Gastroesophageal sphincter (tissue), 4 donors: ENCODE measurements at regions not wholly inside any gene's neighbourhood (a gene's known extent, or its start where the extent isn't known, plus 50 kb on each side); places are given as distances from the start of the nearest gene placed in this dataset.

Experiments used
- ATAC-seq: fragments of 150-250 bp; one replicate; pipeline ENCODE4 v1.9.1; 2016; ENCODE audit warnings: mild to moderate bottlenecking, moderate library complexity
- H3K27ac ChIP-seq, 4 donors: fragments of 200-600 bp; sonication (generic) in 3 of 4; 1 replicate in 3 of 4; 2 replicates in 1 of 4; pipeline ENCODE4 v1.5.1; 2016 to 2019
- H3K27me3 ChIP-seq: fragments of 200-600 bp; sonication (generic); one replicate; pipeline ENCODE4 v1.5.1; 2019
- H3K36me3 ChIP-seq, 2 donors: fragments of 200-600 bp; sonication (generic); one replicate each; pipeline ENCODE4 v1.5.1; 2019; ENCODE audit warnings: control low read depth in 1 of 2
- H3K4me1 ChIP-seq, 3 donors: fragments of 200-600 bp; sonication (generic); 1 replicate in 2 of 3; 2 replicates in 1 of 3; pipeline ENCODE4 v1.5.1; 2016 to 2019; ENCODE audit warnings: control low read depth in 2 of 3
- H3K4me3 ChIP-seq, 2 donors: fragments of 200-600 bp; sonication (generic); one replicate each; pipeline ENCODE4 v1.5.1; 2019; ENCODE audit warnings: mild to moderate bottlenecking in 1 of 2, moderate library complexity in 1 of 2
- H3K9me3 ChIP-seq, 3 donors: fragments of 200-600 bp; sonication (generic); one replicate each; pipeline ENCODE4 v1.5.1; 2017 to 2019; ENCODE audit warnings: control low read depth in 2 of 3
- EP300 ChIP-seq: sonication (generic); formaldehyde crosslinking; IDR thresholded peaks from one replicate; pipeline ENCODE4 v1.6.1; 2017; ENCODE audit warnings: antibody characterized with exemption, mild to moderate bottlenecking
- POLR2A ChIP-seq, 2 donors: fragments of 450-650 bp; IDR thresholded peaks; one replicate each; pipeline ENCODE4 v1.6.1; 2017; ENCODE audit warnings: antibody characterized with exemption in 2 of 2, mild to moderate bottlenecking in 2 of 2, moderate library complexity in 1 of 2
- POLR2AphosphoS5 ChIP-seq: sonication (generic); formaldehyde crosslinking; IDR thresholded peaks from one replicate; pipeline ENCODE4 v1.6.1; 2017; ENCODE audit warnings: antibody characterized with exemption
- WGBS, 2 donors: methylation state at CpG; one replicate each; pipeline ENCODE4 v1.1.5; 2018; ENCODE audit warnings: low coverage in 1 of 2; 5-methylcytosine and 5-hydroxymethylcytosine counted together
- TF ChIP-seq, protein P1 (sequence below), 4 experiments: fragments of 200-600 bp in 2 of 4; fragments of 450-650 bp in 2 of 4; sonication (generic) in 1 of 4; IDR thresholded peaks; one replicate each; pipeline ENCODE4 v1.5.1; 2017 to 2019; ENCODE audit warnings: antibody characterized with exemption in 4 of 4, mild to moderate bottlenecking in 2 of 4, moderate library complexity in 2 of 4

GRCh38 chr16:54454616-54455015, 168.0 kb upstream of the IRX3 start:
- no peak overlapping the region for H3K4me3 ChIP-seq
- H3K27me3 ChIP-seq: peaks cover 59% of the 10 kb centered on the region
- H3K27ac ChIP-seq: no peak overlapping the region
- no peaks in the 10 kb centered on the region for H3K9me3 ChIP-seq
- H3K36me3 ChIP-seq: no peaks in the 10 kb centered on the region
- TF ChIP-seq POLR2A (IDR thresholded peaks at IDR 0.05) (no peak), POLR2AphosphoS5 (no peak), EP300 (no peak)
- TF ChIP-seq, protein P1, sequence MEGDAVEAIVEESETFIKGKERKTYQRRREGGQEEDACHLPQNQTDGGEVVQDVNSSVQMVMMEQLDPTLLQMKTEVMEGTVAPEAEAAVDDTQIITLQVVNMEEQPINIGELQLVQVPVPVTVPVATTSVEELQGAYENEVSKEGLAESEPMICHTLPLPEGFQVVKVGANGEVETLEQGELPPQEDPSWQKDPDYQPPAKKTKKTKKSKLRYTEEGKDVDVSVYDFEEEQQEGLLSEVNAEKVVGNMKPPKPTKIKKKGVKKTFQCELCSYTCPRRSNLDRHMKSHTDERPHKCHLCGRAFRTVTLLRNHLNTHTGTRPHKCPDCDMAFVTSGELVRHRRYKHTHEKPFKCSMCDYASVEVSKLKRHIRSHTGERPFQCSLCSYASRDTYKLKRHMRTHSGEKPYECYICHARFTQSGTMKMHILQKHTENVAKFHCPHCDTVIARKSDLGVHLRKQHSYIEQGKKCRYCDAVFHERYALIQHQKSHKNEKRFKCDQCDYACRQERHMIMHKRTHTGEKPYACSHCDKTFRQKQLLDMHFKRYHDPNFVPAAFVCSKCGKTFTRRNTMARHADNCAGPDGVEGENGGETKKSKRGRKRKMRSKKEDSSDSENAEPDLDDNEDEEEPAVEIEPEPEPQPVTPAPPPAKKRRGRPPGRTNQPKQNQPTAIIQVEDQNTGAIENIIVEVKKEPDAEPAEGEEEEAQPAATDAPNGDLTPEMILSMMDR (IDR thresholded peaks at IDR 0.05): no peak
- ATAC-seq: no peak
- WGBS, 2 donors: 63 to 67% methylated on average over 3 to 7 of the region's 8 CpGs
- no peaks in the 10 kb centered on the region for H3K4me1 ChIP-seq

DNA sequence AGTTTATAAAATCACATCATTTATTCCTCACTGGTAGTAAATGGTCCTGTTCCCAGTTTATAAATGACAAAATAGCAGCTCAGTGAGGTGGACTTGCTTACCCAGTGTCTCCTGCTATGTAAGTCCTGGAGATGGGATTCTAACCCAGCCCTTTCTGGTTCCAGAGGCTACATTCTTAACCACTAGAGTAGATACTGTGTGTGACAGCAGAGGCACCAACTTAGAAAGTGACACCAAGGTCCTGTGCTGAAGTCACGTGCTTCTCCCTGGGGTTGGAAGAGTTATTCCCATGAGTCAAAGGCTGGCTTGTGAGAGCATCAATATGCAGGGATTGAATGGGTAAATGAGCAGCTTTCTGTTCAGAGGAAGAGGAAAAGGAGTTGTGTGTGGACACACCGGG, 167.3 kb upstream of the IRX3 start:
- H3K4me1 ChIP-seq: no peaks in the 10 kb centered on the region
- no peaks in the 10 kb centered on the region for H3K9me3 ChIP-seq
- TF ChIP-seq, protein P1 (IDR thresholded peaks at IDR 0.05): no peak
- TF ChIP-seq EP300 (no peak), POLR2AphosphoS5 (no peak), POLR2A (IDR thresholded peaks at IDR 0.05) (no peak)
- ATAC-seq: no peak
- H3K27ac ChIP-seq: no peak overlapping the region
- H3K4me3 ChIP-seq: no peak overlapping the region
- 87 to 100% methylated on average over 1 to 2 of the region's 2 CpGs for WGBS, 2 donors
- H3K27me3 ChIP-seq: peaks cover 53% of the 10 kb centered on the region
- no peaks in the 10 kb centered on the region for H3K36me3 ChIP-seq

GRCh38 chr16:54447576-54448440, 161.2 kb upstream of the IRX3 start:
- ATAC-seq: peak; percentile 17
- 63 to 72% methylated on average over 3 to 12 of the region's 20 CpGs for WGBS, 2 donors
- no peaks in the 10 kb centered on the region for H3K36me3 ChIP-seq

DNA sequence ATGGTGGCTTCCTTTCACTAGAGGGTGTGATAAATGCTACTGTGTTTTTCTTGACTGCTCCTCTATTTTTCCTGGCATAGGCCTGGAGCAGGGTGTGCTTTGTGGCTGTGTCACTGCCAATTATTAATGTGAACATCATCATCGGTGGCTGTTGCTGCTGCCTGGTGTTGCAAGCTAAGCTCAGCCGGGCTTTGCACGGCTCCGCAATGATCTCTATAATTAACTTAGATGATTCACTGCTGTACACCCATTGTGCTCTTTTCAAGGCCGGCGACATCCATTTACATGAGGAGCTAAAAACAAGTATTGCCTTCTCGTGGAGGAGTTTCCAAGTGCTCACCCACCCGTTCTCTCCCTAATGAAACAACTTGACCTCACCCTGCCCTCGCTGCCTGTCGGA, 160.1 kb upstream of the IRX3 start:
- WGBS, 2 donors: 63 to 90% methylated on average over 4 to 10 of the region's 10 CpGs
- H3K4me3 ChIP-seq: no peak overlapping the region
- H3K27me3 ChIP-seq: peaks cover 22% of the 10 kb centered on the region
- TF ChIP-seq, protein P1 (IDR thresholded peaks at IDR 0.05): no peak
- H3K36me3 ChIP-seq: no peaks in the 10 kb centered on the region
- H3K4me1 ChIP-seq: peaks cover 0 to 5% (median 0%) of the 10 kb centered on the region in 3 donors
- peaks cover 0 to 19% (median 0%) of the 10 kb centered on the region in 3 donors for H3K9me3 ChIP-seq
- H3K27ac ChIP-seq: no peak overlapping the region
- ATAC-seq: peak; percentile 88

More at GRCh38 chr16:54447576-54448440, 161.2 kb upstream of the IRX3 start:
- Histone ChIP-seq H3K27ac (no peak overlapping the region), H3K9me3 (peaks cover 0 to 19% (median 0%) of the 10 kb centered on the region in 3 donors), H3K27me3 (peaks cover 30% of the 10 kb centered on the region), H3K4me1 (peaks cover 0 to 5% (median 0%) of the 10 kb centered on the region in 3 donors), H3K4me3 (no peak overlapping the region)
- no peak for TF ChIP-seq POLR2A (IDR thresholded peaks at IDR 0.05)
- TF ChIP-seq POLR2AphosphoS5: no peak
- TF ChIP-seq EP300: no peak
- TF ChIP-seq, protein P1 (IDR thresholded peaks at IDR 0.05): no peak
